ENCODE measurements at regions not wholly inside any gene's neighbourhood (a gene's known extent, or its start where the extent isn't known, plus 50 kb on each side); places are given as distances from the start of the nearest gene placed in this dataset.

- no peak overlapping the region for H3K4me3 ChIP-seq (ENCODE audit: low read depth, low read length)
- TF ChIP-seq, protein P1, sequence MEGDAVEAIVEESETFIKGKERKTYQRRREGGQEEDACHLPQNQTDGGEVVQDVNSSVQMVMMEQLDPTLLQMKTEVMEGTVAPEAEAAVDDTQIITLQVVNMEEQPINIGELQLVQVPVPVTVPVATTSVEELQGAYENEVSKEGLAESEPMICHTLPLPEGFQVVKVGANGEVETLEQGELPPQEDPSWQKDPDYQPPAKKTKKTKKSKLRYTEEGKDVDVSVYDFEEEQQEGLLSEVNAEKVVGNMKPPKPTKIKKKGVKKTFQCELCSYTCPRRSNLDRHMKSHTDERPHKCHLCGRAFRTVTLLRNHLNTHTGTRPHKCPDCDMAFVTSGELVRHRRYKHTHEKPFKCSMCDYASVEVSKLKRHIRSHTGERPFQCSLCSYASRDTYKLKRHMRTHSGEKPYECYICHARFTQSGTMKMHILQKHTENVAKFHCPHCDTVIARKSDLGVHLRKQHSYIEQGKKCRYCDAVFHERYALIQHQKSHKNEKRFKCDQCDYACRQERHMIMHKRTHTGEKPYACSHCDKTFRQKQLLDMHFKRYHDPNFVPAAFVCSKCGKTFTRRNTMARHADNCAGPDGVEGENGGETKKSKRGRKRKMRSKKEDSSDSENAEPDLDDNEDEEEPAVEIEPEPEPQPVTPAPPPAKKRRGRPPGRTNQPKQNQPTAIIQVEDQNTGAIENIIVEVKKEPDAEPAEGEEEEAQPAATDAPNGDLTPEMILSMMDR (IDR thresholded peaks at IDR 0.05; ENCODE audit: low read depth, low read length): no peak
These were observed 210.3 kb downstream of the GPAM start for GRCh38 chr10:111973306-111973705.

GRCh38 chr10:111973826-111974225 lies 209.7 kb downstream of the GPAM start:
- no peak overlapping the region for H3K4me3 ChIP-seq (ENCODE audit: low read depth, low read length)
- TF ChIP-seq, protein P1 (IDR thresholded peaks at IDR 0.05; ENCODE audit: low read depth, low read length): no peak

GRCh38 chr10:111974325-111974724 lies 209.2 kb downstream of the GPAM start:
- TF ChIP-seq, protein P1 (IDR thresholded peaks at IDR 0.05; ENCODE audit: low read depth, low read length): no peak
- no peak overlapping the region for H3K4me3 ChIP-seq (ENCODE audit: low read depth, low read length)

DNA sequence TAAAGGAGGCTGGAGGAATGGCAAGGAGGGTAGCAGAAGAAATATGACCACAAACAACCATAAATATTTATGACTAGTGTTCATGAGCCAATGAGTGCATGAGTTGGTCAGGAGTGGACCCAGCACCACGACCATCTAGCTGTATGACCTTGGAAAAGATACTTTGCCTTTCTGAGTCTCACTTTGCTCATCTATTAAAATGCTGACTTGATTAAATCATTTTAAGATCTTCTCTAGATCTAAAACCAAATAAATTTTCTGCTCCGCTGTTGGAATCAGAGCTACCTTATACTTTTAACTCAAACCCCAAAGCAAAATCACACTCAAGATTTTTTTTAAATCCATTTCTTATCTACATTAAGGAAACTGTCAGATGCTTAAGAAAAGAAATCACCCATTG lies 207.0 kb downstream of the GPAM start:
- TF ChIP-seq, protein P1 (IDR thresholded peaks at IDR 0.05; ENCODE audit: low read depth, low read length): no peak
- no peak overlapping the region for H3K4me3 ChIP-seq (ENCODE audit: low read depth, low read length)

DNA sequence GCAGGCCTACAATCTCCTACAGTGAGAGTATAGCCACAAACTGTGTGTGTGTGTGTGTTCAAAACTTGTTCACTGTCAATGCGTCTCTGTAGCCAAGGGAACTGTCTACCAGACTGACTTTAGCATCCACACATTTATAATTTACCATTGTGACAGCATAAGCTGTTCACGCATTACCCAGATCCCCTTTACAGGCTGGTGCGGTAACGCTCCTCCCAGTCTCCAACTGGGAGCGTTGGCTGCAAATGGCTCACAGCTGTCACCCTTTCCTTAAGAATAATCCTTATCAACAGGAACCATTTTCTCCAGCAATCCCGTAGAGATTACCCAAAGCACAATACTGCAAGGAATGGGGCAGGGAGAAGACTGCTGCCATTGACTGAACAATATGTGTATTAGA lies 199.5 kb downstream of the GPAM start:
- TF ChIP-seq, protein P1 (IDR thresholded peaks at IDR 0.05; ENCODE audit: low read depth, low read length): no peak
- H3K4me3 ChIP-seq (ENCODE audit: low read depth, low read length): no peak overlapping the region

DNA sequence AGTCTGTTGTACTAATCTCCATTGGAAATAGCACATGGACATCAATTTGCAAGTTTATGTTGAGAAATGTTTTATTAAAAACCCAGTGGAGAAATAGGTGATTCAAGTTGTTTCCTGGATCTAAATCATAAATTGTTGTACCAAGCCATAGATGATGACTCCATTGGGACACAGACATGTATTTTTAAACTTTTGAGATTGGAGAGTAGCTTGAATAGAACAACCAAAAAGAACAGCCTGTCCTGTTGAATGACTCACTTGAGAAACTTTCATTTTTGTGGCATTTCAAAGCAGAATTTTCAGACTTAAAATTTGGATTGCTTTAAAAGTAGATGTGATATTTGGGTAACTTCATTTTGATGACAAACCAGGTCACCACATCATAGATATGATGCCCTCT lies 197.5 kb downstream of the GPAM start:
- H3K4me3 ChIP-seq (ENCODE audit: low read depth, low read length): no peak overlapping the region
- TF ChIP-seq, protein P1 (IDR thresholded peaks at IDR 0.05; ENCODE audit: low read depth, low read length): no peak

DNA sequence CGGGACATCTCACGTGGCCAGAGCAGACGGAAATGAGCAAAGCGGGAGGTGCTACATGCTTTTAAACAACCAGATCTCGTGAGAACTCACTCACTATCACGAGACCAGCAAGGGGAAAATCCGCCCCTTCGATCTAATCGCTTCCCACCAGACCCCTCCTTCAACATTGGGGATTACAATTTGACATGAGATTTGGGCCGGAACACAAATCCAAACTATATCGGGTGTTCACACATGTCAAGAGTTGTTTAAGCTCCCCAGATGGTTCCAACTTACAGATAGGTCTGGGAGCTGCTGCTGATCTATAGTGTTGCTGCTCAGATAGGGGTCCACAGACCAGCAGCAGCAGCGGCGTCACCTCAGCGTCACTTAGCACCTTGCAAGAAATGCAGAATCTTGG lies 194.9 kb downstream of the GPAM start:
- H3K4me3 ChIP-seq (ENCODE audit: low read depth, low read length): no peak overlapping the region
- TF ChIP-seq, protein P1 (IDR thresholded peaks at IDR 0.05; ENCODE audit: low read depth, low read length): no peak

All from WI38 (cell line).